ENCODE measurements at regions not wholly inside any gene's neighbourhood (a gene's known extent, or its start where the extent isn't known, plus 50 kb on each side); places are given as distances from the start of the nearest gene placed in this dataset.

DNA sequence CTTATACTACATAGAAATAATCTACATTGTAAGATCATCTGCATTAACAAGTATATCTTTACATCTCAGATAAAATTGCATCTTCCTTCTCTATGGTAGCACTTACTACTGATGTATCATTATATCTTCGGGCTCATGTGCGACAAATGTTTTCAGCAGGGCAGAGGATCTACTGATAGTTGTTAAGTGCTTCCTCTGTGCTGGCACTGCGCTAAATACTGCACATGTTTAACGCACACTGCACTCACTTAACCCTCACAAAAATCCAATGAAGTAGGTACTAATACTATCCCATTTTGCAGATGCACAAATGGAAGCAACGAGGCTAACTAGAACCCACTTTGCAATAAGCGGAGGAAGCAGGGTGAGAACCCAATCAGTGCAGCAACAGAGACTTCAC is 75.6 kb upstream of the USP25 start:
- no peak for TF ChIP-seq GABPA (IDR thresholded peaks at IDR 0.05; ENCODE audit: low read depth)
- no peak for TF ChIP-seq POLR2AphosphoS5 (IDR thresholded peaks at IDR 0.05; ENCODE audit: low read depth)
- TF ChIP-seq, protein P1, sequence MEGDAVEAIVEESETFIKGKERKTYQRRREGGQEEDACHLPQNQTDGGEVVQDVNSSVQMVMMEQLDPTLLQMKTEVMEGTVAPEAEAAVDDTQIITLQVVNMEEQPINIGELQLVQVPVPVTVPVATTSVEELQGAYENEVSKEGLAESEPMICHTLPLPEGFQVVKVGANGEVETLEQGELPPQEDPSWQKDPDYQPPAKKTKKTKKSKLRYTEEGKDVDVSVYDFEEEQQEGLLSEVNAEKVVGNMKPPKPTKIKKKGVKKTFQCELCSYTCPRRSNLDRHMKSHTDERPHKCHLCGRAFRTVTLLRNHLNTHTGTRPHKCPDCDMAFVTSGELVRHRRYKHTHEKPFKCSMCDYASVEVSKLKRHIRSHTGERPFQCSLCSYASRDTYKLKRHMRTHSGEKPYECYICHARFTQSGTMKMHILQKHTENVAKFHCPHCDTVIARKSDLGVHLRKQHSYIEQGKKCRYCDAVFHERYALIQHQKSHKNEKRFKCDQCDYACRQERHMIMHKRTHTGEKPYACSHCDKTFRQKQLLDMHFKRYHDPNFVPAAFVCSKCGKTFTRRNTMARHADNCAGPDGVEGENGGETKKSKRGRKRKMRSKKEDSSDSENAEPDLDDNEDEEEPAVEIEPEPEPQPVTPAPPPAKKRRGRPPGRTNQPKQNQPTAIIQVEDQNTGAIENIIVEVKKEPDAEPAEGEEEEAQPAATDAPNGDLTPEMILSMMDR (IDR thresholded peaks at IDR 0.05; ENCODE audit: insufficient read depth, low read length): no peak
- TF ChIP-seq, protein P2, sequence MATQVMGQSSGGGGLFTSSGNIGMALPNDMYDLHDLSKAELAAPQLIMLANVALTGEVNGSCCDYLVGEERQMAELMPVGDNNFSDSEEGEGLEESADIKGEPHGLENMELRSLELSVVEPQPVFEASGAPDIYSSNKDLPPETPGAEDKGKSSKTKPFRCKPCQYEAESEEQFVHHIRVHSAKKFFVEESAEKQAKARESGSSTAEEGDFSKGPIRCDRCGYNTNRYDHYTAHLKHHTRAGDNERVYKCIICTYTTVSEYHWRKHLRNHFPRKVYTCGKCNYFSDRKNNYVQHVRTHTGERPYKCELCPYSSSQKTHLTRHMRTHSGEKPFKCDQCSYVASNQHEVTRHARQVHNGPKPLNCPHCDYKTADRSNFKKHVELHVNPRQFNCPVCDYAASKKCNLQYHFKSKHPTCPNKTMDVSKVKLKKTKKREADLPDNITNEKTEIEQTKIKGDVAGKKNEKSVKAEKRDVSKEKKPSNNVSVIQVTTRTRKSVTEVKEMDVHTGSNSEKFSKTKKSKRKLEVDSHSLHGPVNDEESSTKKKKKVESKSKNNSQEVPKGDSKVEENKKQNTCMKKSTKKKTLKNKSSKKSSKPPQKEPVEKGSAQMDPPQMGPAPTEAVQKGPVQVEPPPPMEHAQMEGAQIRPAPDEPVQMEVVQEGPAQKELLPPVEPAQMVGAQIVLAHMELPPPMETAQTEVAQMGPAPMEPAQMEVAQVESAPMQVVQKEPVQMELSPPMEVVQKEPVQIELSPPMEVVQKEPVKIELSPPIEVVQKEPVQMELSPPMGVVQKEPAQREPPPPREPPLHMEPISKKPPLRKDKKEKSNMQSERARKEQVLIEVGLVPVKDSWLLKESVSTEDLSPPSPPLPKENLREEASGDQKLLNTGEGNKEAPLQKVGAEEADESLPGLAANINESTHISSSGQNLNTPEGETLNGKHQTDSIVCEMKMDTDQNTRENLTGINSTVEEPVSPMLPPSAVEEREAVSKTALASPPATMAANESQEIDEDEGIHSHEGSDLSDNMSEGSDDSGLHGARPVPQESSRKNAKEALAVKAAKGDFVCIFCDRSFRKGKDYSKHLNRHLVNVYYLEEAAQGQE (IDR thresholded peaks at IDR 0.05; ENCODE audit: insufficient replicate concordance, low read depth): no peak
- TF ChIP-seq SPI1 (IDR thresholded peaks at IDR 0.05; ENCODE audit: borderline replicate concordance, low read depth): no peak
